DMS153 treated with DMSO at 0.1 percent for 48 hours (cell line): ENCODE measurements at regions not wholly inside any gene's neighbourhood (a gene's known extent, or its start where the extent isn't known, plus 50 kb on each side); places are given as distances from the start of the nearest gene placed in this dataset.

ENCODE experiments used
- DNase-seq: peaks from one replicate; lab custom pipeline; 2025; ENCODE audit not compliant: unreplicated experiment; lab: John Stamatoyannopoulos, UW

DNA sequence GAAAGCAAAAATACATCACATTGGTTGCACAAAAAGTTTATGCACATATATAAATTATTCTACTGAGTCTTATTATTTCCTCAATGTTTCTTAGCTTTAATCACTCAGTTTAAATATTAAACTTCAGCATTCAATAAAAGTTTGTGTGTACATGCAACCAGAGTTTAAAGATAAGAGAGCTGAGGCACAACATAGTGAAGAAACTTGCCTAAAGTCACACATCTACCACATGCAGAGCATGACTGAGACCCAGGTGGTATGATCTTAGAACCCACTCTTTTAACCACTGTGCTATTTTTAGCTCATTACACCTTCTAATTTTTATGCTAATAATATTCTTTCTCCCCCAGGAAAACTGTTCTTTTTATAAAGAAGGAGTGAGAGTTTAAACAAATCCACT, 96.1 kb upstream of the GOLIM4 start:
- no peak for DNase-seq

DNA sequence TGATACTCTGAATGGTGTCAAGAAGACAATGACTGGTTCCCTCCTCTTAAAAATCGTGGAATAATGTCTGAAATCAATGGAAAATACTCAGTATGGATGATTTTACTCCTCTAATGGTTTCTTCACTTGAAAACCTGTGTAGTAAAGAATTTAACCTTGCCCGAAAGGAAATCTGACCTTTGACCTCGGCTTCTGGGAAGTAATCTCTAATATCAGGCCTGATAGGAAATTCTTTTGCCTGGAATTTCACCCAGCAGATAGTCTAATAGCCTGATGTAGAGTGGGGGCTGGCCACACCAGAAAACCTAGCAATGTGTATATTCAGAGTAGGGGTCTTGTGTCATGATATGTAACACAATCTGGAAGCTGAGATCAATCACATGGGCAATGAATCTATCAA, 91.5 kb upstream of the GOLIM4 start:
- no peak for DNase-seq

DNA sequence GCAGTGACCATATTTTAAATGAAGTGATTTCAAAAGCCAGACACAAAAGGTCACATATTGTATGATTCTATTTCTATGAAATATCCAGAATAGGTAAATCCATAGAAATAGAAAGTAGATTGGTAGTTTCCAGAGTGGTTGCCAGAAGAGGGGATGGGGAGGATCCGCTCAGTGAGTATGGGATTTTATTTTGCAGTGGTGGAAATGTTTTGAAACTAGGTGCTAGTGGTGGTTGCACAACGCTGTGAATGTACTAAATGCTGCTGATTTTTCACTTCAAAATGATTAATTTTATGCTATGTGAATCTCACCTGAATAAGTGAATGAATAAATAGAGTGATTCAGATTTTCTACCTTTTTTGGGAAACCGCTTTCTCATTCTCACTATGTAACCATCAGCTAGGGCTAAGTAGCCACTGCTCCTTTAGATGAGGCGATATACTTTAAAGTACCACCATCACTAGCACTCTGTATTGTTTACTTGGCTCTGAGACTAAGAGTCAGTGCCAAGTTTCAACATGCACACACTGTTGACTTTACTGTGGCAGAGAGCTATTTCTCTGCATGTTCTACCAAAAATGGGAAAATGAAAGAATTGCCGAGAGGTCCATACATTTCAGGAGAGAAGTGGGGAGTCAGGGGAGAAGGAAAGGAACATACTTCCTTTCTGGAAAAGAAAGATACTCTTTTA, 90.7 kb upstream of the GOLIM4 start:
- no peak for DNase-seq

DNA sequence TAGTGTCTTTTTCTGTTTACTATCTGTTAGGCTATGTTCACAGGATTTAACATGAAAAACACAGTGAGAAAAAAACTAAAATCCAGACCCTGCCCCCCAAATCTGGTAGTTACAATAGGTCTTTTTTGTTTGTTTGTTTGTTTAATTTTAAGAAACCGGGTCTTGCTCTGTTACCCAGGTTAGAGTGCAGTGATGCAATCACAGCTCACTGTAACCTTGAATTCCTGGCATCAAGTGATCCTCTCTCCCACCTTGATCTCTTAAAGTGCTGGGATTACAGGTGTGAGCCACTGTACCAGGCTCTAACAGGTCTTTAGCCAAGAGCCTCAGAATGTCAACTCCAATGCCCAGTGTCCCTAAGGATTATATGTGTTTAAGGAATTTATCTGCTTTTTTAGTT, 88.0 kb upstream of the GOLIM4 start:
- no peak for DNase-seq

DNA sequence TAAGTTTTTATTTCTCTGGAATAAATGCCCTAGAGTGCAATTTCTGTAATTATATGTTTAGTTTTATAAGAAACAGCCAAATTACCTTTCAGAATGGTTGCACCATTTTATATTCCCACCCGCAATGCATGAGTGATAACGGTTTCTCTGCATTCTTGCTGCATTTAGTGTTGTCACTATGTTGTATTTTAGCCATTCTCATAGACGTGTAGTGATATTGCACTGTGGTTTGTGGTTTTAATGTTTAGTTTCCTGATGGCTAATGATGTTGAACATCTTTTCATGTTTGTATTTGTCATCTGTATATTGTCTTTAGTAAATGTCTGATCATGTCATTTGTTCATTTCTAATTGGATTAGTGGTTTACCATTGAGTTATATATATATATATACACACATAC, 73.0 kb upstream of the GOLIM4 start:
- no peak for DNase-seq

DNA sequence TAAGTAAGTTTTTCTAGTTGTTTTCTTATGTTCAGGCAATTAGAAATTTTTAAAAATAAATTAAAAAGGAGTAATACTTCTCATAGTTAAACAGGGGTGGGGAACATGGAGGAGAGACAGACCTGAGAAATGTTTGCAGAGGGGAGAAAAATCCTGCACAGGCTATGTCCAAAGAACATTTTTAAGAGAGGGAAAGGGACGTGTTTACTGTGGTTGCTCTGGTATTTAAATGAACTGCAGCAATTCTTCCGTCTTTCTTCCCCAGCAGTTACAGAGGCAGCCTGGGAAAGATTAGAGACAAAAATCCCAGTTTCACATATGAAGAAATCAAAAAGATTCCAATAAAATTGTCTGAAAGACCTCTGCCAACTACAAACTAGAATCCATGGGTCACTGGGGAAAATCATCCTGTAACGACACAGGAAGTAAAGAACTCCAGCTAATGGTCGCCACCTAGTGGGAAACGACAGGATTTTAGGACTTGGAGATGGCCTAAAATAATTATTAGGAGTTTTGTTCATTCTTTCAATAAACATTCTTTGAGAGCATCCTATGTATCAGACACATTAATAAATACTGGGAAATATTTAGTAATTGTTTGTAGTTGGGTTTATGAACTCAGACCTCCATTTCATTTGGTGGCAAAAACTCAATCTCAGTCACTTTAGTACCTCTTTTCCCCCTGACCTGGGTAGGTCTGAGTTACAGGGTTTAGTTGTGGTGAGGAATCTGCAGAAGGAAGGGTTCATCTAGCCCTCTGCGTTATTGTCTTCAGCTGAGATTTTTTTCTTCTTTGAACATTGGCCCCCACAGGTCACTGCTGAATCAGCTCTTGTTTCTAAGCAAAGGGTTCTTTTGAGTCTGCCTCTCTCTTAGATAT, 69.9 kb upstream of the GOLIM4 start:
- peak; percentile 55 for DNase-seq

DNA sequence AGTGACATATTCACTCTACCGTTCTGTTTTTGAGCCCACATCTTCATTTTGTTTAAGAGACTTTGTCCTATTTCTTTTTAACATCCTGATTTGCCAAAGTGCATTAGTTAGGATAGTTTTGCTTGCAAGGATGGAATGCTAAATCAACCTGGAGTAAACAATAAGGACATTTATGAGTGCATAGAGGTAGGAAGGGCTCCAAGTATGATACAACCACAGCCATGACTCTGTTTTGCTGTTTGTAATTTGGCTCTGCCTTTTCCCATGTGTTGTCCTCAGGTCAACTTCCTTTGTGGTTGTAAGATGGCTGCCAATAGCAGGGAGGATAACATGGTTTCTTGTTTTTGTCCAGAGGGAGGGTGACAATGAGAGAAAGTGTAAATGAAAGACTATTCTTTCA, 66.4 kb upstream of the GOLIM4 start:
- no peak for DNase-seq

DNA sequence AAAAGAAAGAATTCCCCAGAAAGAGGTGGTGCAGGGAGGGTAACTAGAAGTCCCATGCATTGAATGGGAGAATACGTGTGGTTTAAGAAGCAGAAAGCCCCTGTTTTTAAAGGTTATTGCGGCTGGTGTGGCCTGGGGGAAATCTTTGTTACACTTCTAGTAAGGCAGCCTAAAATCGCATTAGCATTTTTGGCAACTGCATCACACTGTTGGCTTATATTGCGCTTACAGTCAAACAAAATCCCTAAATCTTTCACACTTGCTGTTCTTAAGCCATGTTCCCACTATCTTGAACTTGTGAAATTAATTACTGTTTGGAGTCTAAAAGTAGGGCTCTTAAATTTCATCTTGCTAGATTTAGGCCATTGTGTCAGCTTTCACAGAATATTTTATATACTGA, 66.0 kb upstream of the GOLIM4 start:
- DNase-seq: no peak

DNA sequence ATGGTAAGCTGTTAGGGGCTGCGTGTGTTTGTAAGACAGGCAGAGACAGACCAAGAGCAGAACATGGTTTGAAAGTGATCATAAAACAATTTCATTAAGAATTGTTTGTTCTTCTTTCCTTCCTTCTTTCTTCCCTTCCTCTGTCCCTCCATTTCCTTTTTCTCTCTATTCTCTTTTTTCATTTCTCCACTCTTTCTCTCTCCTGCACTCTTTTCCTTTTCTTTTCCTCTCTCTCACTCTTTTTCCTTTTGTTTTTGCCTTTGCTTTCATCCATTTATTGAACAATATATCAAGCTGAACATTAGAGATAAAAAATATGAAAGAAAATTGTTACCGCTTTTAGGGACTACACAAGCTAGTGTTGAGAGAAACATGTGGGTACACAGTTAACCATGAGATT, 62.2 kb upstream of the GOLIM4 start:
- no peak for DNase-seq

DNA sequence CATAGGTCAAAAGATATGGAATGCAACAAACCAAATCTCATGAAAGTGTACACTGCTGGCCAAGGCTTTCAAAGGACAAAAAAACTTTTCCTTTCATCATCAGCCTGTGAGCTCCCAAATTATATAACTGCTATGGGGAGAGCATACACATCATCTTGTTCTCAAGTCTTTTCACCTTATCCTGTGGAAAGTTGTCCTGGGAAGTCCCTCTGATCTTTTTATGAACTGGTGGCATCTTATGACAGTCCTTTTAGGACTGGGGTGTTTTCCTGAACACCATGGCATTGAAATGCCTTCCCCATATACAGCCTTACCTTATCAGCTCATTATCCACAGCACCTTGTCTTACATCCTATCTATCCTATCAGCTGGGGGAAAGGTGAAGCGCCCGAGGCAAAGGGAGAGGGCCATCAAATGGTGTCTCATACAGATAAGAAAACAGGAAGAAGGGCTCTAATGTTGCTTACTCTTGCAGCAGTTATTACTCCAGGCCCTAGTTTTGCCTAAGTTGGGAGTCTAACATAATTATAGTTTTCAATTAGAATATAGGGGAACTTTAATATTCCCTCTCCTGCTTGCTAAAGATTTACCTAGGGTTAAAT, 61.5 kb upstream of the GOLIM4 start:
- DNase-seq: no peak

DNA sequence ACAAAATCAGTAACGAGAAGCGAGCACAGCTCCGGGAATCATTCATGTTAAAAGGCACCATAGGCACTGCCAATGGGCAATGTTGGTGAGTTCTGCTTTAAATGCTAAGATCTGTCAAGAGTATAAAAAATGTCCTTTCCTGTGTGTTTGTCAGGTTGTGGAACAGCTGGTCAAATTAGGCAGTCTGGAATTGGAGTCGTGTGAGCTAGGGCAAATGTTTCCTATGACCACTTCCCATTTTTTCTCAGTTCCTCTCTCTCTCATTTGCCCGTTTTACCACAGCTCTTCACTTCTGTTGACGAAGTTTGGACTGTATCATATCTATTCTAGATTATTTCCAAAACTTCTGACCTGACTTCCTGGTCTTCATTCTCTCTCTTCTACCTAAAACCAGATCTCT, 60.8 kb upstream of the GOLIM4 start:
- no peak for DNase-seq

DNA sequence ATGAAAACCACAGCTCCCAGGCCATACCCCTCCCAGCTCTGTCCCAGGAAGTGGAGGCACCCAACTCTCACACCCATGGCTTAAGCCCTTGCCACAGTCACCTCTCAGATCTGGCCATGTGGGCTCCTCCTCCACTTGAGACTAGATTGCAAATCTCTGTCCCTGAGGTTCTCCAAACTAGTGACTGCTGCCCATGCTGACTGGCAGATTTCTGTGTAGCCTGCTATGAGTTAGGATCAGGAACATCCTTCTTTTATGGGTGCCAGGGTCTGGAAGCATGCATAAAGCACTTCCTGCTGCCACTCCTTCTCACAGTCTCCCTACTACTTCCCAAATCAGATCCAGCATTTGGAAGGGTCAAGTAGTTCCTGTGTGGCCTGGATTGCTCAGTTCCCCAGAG, 59.6 kb upstream of the GOLIM4 start:
- DNase-seq: no peak

DNA sequence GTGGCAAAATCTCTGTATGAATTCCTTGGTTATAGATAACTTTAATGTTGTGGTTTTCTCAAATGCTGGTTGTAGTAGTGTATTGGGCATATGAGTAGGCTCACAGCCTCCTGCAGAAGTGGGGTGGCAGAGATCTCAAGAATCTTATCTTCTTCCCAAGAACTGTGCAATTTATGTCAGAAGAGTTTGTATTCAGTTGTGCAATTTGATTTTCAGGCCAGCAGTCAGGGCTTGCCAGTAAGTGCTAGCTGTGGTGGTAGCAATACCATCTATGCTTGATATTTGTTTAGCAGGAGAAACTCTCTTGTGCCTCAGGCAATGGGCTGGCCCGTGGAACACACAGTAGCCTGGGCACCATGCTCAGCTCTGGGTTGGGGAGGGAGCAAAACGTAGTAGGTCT, 58.4 kb upstream of the GOLIM4 start:
- DNase-seq: no peak

DNA sequence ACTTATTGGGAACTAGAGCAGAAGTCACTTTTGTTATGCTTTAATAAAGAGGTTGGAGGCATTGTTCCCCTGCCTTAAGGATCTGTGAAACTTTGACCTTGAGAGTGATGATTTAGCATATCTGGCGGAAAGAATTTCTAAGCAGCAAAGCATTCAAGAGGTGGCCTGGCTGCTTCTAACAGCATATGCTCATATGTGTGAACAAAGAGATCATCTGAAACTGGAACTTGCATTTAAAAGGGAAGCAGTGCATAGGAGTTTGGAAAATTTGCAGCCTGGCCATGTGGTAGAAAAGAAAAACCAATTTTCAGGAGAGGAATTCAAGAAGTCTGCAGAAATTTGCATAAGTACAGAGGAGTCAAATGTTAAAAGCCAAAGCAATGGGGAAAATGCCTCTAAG, 56.4 kb upstream of the GOLIM4 start:
- no peak for DNase-seq
